ENCODE measurements at regions not wholly inside any gene's neighbourhood (a gene's known extent, or its start where the extent isn't known, plus 50 kb on each side); places are given as distances from the start of the nearest gene placed in this dataset.

DNA sequence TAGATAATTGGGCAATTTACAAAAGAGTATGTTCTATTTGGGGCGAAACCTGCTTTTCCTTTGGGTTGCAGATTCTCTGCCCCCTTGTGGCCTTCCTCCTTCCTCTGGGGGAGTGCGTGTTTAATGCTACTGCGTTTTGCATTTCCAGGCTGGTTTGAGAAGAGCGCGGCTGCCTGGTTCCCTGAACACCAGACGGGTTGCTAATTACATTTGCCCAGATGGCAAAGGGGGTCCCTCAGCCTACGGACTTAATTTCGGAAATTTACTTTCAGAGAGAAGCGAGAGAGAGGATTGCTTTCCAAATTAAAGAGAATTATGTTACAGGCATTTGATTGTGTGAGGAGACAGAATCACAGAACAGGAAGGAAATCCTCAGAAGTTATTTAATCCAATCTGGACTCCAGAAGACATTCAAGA lies 91.9 kb upstream of the JAZF1 start:
- H3K4me3 ChIP-seq, result no peak overlapping the region
- no peaks in the 10 kb centered on the region for H3K9me3 ChIP-seq
- no peak overlapping the region for H3K27ac ChIP-seq
- 8 to 10% methylated on average over 9 of the region's 9 CpGs for WGBS, 2 donors
- no peak for TF ChIP-seq POLR2A (IDR thresholded peaks at IDR 0.05)
- TF ChIP-seq, protein P1, sequence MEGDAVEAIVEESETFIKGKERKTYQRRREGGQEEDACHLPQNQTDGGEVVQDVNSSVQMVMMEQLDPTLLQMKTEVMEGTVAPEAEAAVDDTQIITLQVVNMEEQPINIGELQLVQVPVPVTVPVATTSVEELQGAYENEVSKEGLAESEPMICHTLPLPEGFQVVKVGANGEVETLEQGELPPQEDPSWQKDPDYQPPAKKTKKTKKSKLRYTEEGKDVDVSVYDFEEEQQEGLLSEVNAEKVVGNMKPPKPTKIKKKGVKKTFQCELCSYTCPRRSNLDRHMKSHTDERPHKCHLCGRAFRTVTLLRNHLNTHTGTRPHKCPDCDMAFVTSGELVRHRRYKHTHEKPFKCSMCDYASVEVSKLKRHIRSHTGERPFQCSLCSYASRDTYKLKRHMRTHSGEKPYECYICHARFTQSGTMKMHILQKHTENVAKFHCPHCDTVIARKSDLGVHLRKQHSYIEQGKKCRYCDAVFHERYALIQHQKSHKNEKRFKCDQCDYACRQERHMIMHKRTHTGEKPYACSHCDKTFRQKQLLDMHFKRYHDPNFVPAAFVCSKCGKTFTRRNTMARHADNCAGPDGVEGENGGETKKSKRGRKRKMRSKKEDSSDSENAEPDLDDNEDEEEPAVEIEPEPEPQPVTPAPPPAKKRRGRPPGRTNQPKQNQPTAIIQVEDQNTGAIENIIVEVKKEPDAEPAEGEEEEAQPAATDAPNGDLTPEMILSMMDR (IDR thresholded peaks at IDR 0.05), result peak in 3 of 5 experiments; percentile 19 to 35 (median 35)
- H3K4me1 ChIP-seq, result peaks cover 0 to 4% (median 0%) of the 10 kb centered on the region in 4 donors
- peak in 1 of 2 donors; percentile 48 for DNase-seq (ENCODE audit: low spot score in 2 of 2)
- H3K27me3 ChIP-seq, result no peaks in the 10 kb centered on the region
- no peaks in the 10 kb centered on the region for H3K36me3 ChIP-seq

DNA sequence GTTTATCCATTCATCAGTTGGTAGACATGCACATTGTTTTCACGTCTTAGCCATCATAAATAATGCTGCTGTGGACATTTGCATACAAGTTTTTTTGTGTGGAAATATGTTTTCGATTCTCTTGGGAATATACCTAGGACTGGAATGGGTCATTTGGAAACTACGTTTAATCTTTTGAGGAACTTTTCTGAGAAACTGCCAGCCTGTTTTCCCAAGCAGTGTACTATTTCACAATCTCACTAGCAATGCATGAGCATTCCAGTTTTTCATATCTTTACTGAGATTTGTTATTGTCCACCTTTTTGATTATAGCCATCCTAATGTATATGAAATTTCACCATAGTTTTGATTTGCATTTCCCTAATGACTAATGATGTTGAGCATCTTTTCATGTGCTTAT lies 95.7 kb upstream of the JAZF1 start:
- H3K4me3 ChIP-seq, result no peak overlapping the region
- 63 to 75% methylated on average over 3 of the region's 3 CpGs for WGBS, 2 donors
- H3K9me3 ChIP-seq, result no peaks in the 10 kb centered on the region
- TF ChIP-seq EP300 (IDR thresholded peaks at IDR 0.05) (no peak), POLR2A (IDR thresholded peaks at IDR 0.05) (no peak)
- TF ChIP-seq, protein P1 (IDR thresholded peaks at IDR 0.05), result no peak
- no peaks in the 10 kb centered on the region for H3K36me3 ChIP-seq
- H3K27ac ChIP-seq, result no peak overlapping the region
- no peaks in the 10 kb centered on the region for H3K27me3 ChIP-seq
- H3K4me1 ChIP-seq, result peaks cover 0 to 4% (median 0%) of the 10 kb centered on the region in 4 donors
- DNase-seq (ENCODE audit: low spot score in 2 of 2), result no peak

DNA sequence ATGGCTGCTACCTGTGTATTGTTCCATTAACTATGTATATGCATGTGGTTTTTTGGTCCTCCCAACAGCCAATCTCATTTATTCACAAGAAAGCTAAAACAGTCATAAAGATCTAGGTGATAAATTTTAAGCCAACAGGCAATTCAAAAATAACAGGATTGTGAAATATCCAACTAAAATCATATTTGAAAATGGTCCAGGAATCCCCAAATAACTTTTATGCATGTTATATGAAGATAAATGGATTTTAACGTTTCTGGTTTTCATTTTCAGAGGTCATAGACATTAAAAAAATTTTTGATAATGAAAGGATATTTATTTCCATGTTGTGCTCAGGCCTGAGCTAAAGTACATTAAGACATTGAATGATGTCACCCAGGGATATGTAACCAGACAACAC lies 96.8 kb upstream of the JAZF1 start:
- no peaks in the 10 kb centered on the region for H3K9me3 ChIP-seq
- H3K4me1 ChIP-seq, result peaks cover 0 to 2% (median 0%) of the 10 kb centered on the region in 4 donors
- H3K36me3 ChIP-seq, result no peaks in the 10 kb centered on the region
- DNase-seq (ENCODE audit: low spot score in 2 of 2), result no peak
- 38 to 42% methylated on average over 1 of the region's 1 CpG for WGBS, 2 donors
- H3K4me3 ChIP-seq, result no peak overlapping the region
- no peak overlapping the region for H3K27ac ChIP-seq
- TF ChIP-seq, protein P1 (IDR thresholded peaks at IDR 0.05), result no peak
- no peak for TF ChIP-seq EP300 (IDR thresholded peaks at IDR 0.05)
- TF ChIP-seq POLR2A (IDR thresholded peaks at IDR 0.05), result no peak
- no peaks in the 10 kb centered on the region for H3K27me3 ChIP-seq

DNA sequence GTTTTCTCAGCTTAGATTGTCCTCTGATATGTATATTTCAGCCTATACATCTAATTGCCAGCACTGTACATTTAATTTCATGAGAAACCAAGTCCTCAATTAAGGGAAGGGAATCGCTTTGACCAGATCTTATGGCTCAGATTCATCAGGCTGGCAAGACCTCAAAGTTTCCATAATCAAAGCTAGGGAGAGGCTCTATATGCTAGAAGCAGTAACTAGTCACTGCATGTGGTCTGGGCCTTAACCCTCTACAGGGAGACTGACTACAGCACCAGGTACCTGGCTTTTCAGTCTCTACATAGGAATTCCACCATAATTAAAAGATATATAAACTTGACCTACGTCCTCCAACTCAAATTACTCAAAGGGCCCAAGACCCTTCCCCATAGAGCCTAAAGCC lies 97.4 kb upstream of the JAZF1 start:
- no peaks in the 10 kb centered on the region for H3K9me3 ChIP-seq
- H3K27ac ChIP-seq, result no peak overlapping the region
- H3K4me1 ChIP-seq, result no peaks in the 10 kb centered on the region
- H3K4me3 ChIP-seq, result no peak overlapping the region
- no peaks in the 10 kb centered on the region for H3K27me3 ChIP-seq
- TF ChIP-seq POLR2A (IDR thresholded peaks at IDR 0.05) (no peak), EP300 (IDR thresholded peaks at IDR 0.05) (no peak)
- TF ChIP-seq, protein P1 (IDR thresholded peaks at IDR 0.05), result no peak
- no peak for DNase-seq (ENCODE audit: low spot score in 2 of 2)
- WGBS, 2 donors, result 80 to 95% methylated on average over 2 of the region's 2 CpGs
- H3K36me3 ChIP-seq, result no peaks in the 10 kb centered on the region

DNA sequence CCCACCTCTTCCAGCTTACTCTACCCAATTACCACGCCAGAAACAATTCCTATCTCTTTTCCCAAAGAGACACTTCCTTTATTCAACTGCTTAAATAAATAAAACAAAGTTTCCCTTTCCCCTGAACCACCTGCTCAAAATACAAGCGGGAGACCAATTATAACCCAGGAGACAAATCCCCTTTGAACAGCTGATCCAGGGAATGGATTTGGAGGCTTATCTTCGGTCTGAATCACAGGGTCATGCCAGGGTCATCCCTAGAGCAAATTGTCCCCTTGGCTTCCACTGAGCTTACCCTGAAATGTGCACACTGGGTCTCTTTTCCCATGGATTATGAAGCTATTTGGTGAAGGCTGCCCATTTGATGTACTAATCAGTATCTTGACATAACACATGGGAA lies 99.9 kb upstream of the JAZF1 start:
- no peaks in the 10 kb centered on the region for H3K27me3 ChIP-seq
- H3K4me3 ChIP-seq, result no peak overlapping the region
- no peaks in the 10 kb centered on the region for H3K36me3 ChIP-seq
- H3K9me3 ChIP-seq, result no peaks in the 10 kb centered on the region
- WGBS, 2 donors, result 46 to 53% methylated on average over 3 of the region's 3 CpGs
- DNase-seq (ENCODE audit: low spot score in 2 of 2), result no peak
- H3K4me1 ChIP-seq, result no peaks in the 10 kb centered on the region
- no peak overlapping the region for H3K27ac ChIP-seq
- TF ChIP-seq, protein P1 (IDR thresholded peaks at IDR 0.05), result no peak
- TF ChIP-seq EP300 (IDR thresholded peaks at IDR 0.05), result no peak
- no peak for TF ChIP-seq POLR2A (IDR thresholded peaks at IDR 0.05)
